Kidney (tissue), 13 donors: ENCODE measurements at regions not wholly inside any gene's neighbourhood (a gene's known extent, or its start where the extent isn't known, plus 50 kb on each side); places are given as distances from the start of the nearest gene placed in this dataset.
"Not testable (repeated sequence)": the region's sequence is repeated elsewhere in the genome, so short reads cannot be mapped to it uniquely, and the experiment has no call there.

Experiments used
- DNase-seq, 5 donors: peaks; one replicate each; pipeline ENCODE4 v3.0.0-alpha.2; 2013 to 2020
- FAIRE-seq: peaks from 2 replicates; lab custom pipeline; 2012; peaks lifted over from hg19 to GRCh38; lab: Jason Lieb, UNC
- H3K27ac ChIP-seq, 2 donors: one replicate each; pipeline ENCODE4 v1.7.0; 2013; ENCODE audit warnings: low read depth in 2 of 2, low read length in 2 of 2, inconsistent platforms in 1 of 2
- H3K27me3 ChIP-seq: one replicate; pipeline ENCODE4 v1.7.1; 2013; ENCODE audit warnings: low read length, inconsistent platforms; ENCODE audit not compliant: control insufficient read depth, insufficient read depth
- H3K36me3 ChIP-seq, 3 donors: one replicate each; pipeline versions ENCODE4 v1.7.0 to v1.7.1; 2013; ENCODE audit warnings: low read length in 3 of 3, control low read depth in 1 of 3, inconsistent platforms in 1 of 3; ENCODE audit not compliant: insufficient read depth in 3 of 3, control insufficient read depth in 2 of 3
- H3K4me1 ChIP-seq, 3 donors: one replicate each; pipeline versions ENCODE4 v1.7.0 to v1.7.1; 2013; ENCODE audit warnings: low read length in 3 of 3, inconsistent platforms in 1 of 3, low read depth in 1 of 3; ENCODE audit not compliant: control insufficient read depth in 2 of 3, insufficient read depth in 2 of 3
- H3K4me3 ChIP-seq, 3 donors: one replicate each; pipeline versions ENCODE4 v1.7.0 to v1.8.1; 2013; ENCODE audit warnings: low read length in 3 of 3, control low read depth in 1 of 3, inconsistent platforms in 1 of 3
- H3K9ac ChIP-seq, 3 donors: one replicate each; pipeline versions ENCODE4 v1.7.0 to v1.7.1; 2013; ENCODE audit warnings: low read length in 3 of 3, control low read depth in 1 of 3, inconsistent platforms in 1 of 3
- H3K9me3 ChIP-seq, 3 donors: one replicate each; pipeline versions ENCODE4 v1.7.0 to v1.7.1; 2013; ENCODE audit warnings: low read length in 3 of 3, control low read depth in 1 of 3, inconsistent platforms in 1 of 3; ENCODE audit not compliant: control insufficient read depth in 2 of 3, insufficient read depth in 1 of 3
- intact Hi-C: fragments of 100-400 bp; cut with DNase I; formaldehyde crosslinking; loops from one replicate; pipeline ENCODE4 v1.11.1; 2022
- TF ChIP-seq, protein P1 (sequence below): IDR thresholded peaks from 3 replicates; pipeline ENCODE4 v1.5.1; 2012; ENCODE audit warnings: mild to moderate bottlenecking, moderate library complexity, borderline replicate concordance; ENCODE audit not compliant: insufficient read depth; ENCODE audit errors: extremely low read depth
- donor health status: control.
- donor health status: control.
- donor health status: control.
- donor health status: control.
- donor health status: control.
- donor health status: DM: yes; HTN: yes; CAD: no.
- donor health status: Normal renal cell carcinoma (clear cell type).

DNA sequence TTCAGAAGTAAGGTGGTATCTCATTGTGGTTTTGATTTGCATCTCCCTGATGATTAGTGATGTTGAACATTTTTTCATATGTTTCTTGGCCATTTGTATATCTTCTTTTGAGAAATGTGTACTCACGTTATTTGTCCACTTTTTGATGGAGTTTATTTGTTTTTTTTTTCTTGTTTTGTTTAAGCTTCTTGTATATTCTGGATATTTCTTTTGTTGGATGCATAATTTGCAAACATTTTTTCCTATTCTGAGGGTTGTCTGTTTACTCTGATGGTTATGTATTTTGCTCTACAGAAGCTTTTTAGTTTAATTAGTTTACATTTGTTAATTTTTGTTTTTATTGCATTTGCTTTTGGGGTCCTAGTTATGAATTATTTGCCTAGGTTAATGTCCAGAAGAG lies 927.4 kb upstream of the LRFN5 start:
- Histone ChIP-seq H3K36me3 (no peaks in the 10 kb centered on the region), H3K9ac (no peak overlapping the region), H3K27me3 (no peaks in the 10 kb centered on the region), H3K4me3 (no peak overlapping the region), H3K9me3 (no peaks in the 10 kb centered on the region), H3K4me1 (no peaks in the 10 kb centered on the region), H3K27ac (no peak overlapping the region)
- DNase-seq (no peak), FAIRE-seq (no peak)
- TF ChIP-seq, protein P1, sequence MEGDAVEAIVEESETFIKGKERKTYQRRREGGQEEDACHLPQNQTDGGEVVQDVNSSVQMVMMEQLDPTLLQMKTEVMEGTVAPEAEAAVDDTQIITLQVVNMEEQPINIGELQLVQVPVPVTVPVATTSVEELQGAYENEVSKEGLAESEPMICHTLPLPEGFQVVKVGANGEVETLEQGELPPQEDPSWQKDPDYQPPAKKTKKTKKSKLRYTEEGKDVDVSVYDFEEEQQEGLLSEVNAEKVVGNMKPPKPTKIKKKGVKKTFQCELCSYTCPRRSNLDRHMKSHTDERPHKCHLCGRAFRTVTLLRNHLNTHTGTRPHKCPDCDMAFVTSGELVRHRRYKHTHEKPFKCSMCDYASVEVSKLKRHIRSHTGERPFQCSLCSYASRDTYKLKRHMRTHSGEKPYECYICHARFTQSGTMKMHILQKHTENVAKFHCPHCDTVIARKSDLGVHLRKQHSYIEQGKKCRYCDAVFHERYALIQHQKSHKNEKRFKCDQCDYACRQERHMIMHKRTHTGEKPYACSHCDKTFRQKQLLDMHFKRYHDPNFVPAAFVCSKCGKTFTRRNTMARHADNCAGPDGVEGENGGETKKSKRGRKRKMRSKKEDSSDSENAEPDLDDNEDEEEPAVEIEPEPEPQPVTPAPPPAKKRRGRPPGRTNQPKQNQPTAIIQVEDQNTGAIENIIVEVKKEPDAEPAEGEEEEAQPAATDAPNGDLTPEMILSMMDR = no peak
- intact Hi-C loops = no loop called here

DNA sequence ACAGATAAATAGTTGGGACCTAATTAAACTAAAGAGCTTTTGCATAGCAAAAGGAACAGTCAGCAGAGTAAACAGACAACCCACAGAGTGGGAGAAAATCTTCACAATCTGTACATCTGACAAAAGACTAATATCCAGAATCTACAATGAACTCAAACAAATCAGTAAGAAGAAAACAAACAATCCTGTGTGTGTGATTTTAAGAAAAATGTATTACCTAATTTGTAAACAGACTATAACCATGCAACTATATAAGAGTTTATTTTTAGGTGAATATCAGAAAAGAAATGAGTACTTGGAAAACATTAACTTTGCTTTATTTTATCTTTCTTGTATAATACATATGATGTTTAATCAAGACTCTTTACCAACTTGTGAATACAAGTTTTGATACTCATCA lies 929.5 kb upstream of the LRFN5 start:
- H3K4me1 ChIP-seq, H3K9ac ChIP-seq, DNase-seq, intact Hi-C loops, H3K9me3 ChIP-seq, H3K27ac ChIP-seq, H3K36me3 ChIP-seq, H3K4me3 ChIP-seq, H3K27me3 ChIP-seq, FAIRE-seq: not testable (repeated sequence)

DNA sequence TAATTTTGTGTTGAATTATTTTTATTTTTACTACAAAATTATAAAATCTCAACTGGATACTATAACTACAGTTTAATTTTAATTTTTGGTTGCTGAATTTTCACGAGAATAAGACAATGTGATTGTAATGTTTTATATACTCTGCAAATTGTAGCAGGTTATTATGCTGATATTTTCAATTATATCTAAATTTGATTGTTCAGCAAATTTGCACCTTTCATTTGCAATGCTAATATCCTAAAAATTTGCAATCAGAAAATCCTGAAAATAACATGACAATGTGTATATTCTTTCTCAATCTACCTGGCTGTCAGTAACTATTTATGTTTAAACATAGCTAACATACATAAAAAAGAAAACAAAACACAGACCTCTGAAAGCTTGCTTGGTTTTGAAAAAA lies 932.2 kb upstream of the LRFN5 start:
- DNase-seq = no peak
- Histone ChIP-seq H3K27ac (no peak overlapping the region), H3K27me3 (no peaks in the 10 kb centered on the region), H3K4me1 (no peaks in the 10 kb centered on the region), H3K9ac (no peak overlapping the region), H3K4me3 (no peak overlapping the region), H3K36me3 (no peaks in the 10 kb centered on the region), H3K9me3 (no peaks in the 10 kb centered on the region)
- intact Hi-C loops = no loop called here
- TF ChIP-seq, protein P1 = no peak
- FAIRE-seq = no peak

DNA sequence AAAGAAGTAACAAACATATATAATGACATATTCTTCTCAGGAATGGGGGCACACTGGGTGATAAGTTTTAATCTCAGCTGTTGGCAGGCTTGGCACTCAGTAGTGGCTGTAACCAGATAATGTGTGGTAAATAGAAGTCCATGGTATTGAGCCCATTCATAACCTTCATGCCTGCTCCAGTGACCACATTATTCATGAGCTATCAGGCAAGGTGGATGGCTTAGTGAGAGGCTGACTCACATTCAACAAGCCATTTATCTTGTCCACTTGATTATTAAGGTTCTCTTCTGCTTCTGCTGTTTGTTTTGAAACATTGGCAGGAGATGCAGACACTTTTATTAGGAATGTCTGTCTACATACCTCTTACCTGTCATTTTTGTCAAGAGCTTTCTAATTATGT lies 950.4 kb upstream of the LRFN5 start:
- no peak for FAIRE-seq
- Histone ChIP-seq H3K9me3 (no peaks in the 10 kb centered on the region), H3K36me3 (no peaks in the 10 kb centered on the region), H3K27ac (no peak overlapping the region), H3K27me3 (no peaks in the 10 kb centered on the region), H3K4me1 (no peaks in the 10 kb centered on the region), H3K4me3 (no peak overlapping the region), H3K9ac (no peak overlapping the region)
- DNase-seq = no peak
- TF ChIP-seq, protein P1 = no peak
- intact Hi-C loops = no loop called here
